H1 (cell line): ENCODE measurements at regions not wholly inside any gene's neighbourhood (a gene's known extent, or its start where the extent isn't known, plus 50 kb on each side); places are given as distances from the start of the nearest gene placed in this dataset.

Experiments used
- EZH2 ChIP-seq: fragments of 200-600 bp; sonication (generic); IDR thresholded peaks from 2 replicates; pipeline ENCODE4 v1.7.1; 2012; ENCODE audit warnings: low read depth, mild to moderate bottlenecking, moderate library complexity, low read length, inconsistent platforms; ENCODE audit not compliant: severe bottlenecking
- JUND ChIP-seq: IDR thresholded peaks from 2 replicates; pipeline ENCODE4 v1.6.1; 2011; ENCODE audit warnings: mild to moderate bottlenecking, improper control_type of control experiment, low read length
- SIX5 ChIP-seq: IDR thresholded peaks from 2 replicates; pipeline ENCODE4 v1.6.1; 2011; ENCODE audit warnings: mild to moderate bottlenecking, low read depth, low read length
- SP1 ChIP-seq: IDR thresholded peaks from 2 replicates; pipeline ENCODE4 v1.6.1; 2011; ENCODE audit warnings: low read depth, low read length

- TF ChIP-seq SIX5 (no peak), EZH2 (no peak), SP1 (no peak), JUND (no peak)
Observed at GRCh38 chr15:26143221-26143620, 280.1 kb upstream of the ATP10A start (continued).
